HT1080 (cell line): ENCODE measurements at regions not wholly inside any gene's neighbourhood (a gene's known extent, or its start where the extent isn't known, plus 50 kb on each side); places are given as distances from the start of the nearest gene placed in this dataset.

ENCODE experiments used
- DNase-seq: peaks from one replicate; pipeline ENCODE4 v3.0.0-alpha.2; 2015; ENCODE audit warnings: low read depth

- DNase-seq = peak; percentile 79
Measured at GRCh38 chr20:57076951-57077350, 189.5 kb downstream of the BMP7 start.

- DNase-seq = peak; percentile 32
Measured at GRCh38 chr20:57078116-57078515, 188.3 kb downstream of the BMP7 start.

- no peak for DNase-seq
Measured at GRCh38 chr20:57079031-57080005, 187.1 kb downstream of the BMP7 start.

- peak; percentile 34 for DNase-seq
Measured at GRCh38 chr20:57080796-57081195, 185.6 kb downstream of the BMP7 start.

- no peak for DNase-seq
Measured at GRCh38 chr20:57082357-57082945, 184.0 kb downstream of the BMP7 start.

GRCh38 chr20:57083072-57083471 lies 183.4 kb downstream of the BMP7 start:
- no peak for DNase-seq

GRCh38 chr20:57086066-57086465 lies 180.4 kb downstream of the BMP7 start:
- DNase-seq = no peak

GRCh38 chr20:57087102-57087501 lies 179.3 kb downstream of the BMP7 start:
- DNase-seq = no peak

- no peak for DNase-seq
Measured at GRCh38 chr20:57087705-57088104, 178.7 kb downstream of the BMP7 start.

GRCh38 chr20:57088436-57088835 lies 178.0 kb downstream of the BMP7 start:
- no peak for DNase-seq

- peak; percentile 33 for DNase-seq
Measured at GRCh38 chr20:57089699-57090144, 176.7 kb downstream of the BMP7 start.

GRCh38 chr20:57090590-57091560 lies 175.6 kb downstream of the BMP7 start:
- DNase-seq = no peak

GRCh38 chr20:57091748-57092111 lies 174.7 kb downstream of the BMP7 start:
- DNase-seq = no peak

GRCh38 chr20:57092112-57092899 lies 174.1 kb downstream of the BMP7 start:
- peak; percentile 38 for DNase-seq

GRCh38 chr20:57092900-57093530 lies 173.4 kb downstream of the BMP7 start:
- no peak for DNase-seq

GRCh38 chr20:57093766-57094165 lies 172.7 kb downstream of the BMP7 start:
- no peak for DNase-seq

GRCh38 chr20:57094252-57094891 lies 172.1 kb downstream of the BMP7 start:
- no peak for DNase-seq

- DNase-seq = no peak
Measured at GRCh38 chr20:57094991-57095390, 171.4 kb downstream of the BMP7 start.

- DNase-seq = no peak
Measured at GRCh38 chr20:57095426-57095825, 171.0 kb downstream of the BMP7 start.
